GM18505 (cell line): ENCODE measurements at regions not wholly inside any gene's neighbourhood (a gene's known extent, or its start where the extent isn't known, plus 50 kb on each side); places are given as distances from the start of the nearest gene placed in this dataset.

Experiments used
- ATAC-seq: cut with Tn5 transposase; IDR thresholded peaks from one replicate; pipeline ENCODE4 v1.9.1; 2021; ENCODE audit not compliant: unreplicated experiment
- POLR2A ChIP-seq: IDR thresholded peaks from 4 replicates; pipeline ENCODE4 v1.6.1; 2011; ENCODE audit warnings: borderline replicate concordance; ENCODE audit not compliant: insufficient read depth, insufficient read length; ENCODE audit errors: extremely low read depth

DNA sequence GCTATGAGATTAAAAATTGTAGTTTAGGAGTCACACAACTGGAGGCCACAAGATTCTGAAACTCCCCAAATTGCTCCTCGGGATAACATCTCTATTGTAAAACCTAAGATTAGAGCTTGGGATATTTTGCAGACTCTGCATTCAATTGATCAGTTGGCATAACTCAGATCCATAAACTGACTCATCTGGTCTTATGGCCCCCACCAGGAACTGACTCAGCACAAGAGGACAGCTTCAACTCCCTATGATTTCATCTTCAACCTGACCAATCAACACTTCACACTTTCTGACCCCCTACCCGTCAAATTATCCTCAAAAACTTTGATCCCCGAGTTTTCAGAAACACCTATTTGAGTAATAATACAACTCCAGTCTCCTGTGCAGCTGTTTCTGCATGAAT lies 257.3 kb downstream of the HAO1 start:
- TF ChIP-seq POLR2A = no peak
- ATAC-seq = no peak

DNA sequence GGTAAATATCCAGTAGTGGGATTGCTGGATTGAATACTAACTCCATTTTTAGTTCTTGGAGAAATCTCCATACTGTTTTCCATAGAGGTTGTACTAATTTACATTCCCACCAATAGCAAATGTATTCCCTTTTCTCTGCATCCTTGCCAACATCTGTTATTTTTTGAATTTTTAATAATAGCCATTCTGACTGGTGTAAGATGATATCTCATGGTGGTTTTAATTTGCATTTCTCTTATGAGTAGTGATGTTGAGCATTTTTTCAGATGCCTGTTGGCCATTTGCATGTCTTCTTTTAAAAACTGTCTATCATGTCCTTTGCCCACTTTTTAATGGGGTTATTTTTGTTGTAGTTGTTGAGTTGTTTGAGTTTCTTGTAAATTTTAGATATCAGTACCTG lies 253.2 kb downstream of the HAO1 start:
- no peak for ATAC-seq
- TF ChIP-seq POLR2A = no peak

DNA sequence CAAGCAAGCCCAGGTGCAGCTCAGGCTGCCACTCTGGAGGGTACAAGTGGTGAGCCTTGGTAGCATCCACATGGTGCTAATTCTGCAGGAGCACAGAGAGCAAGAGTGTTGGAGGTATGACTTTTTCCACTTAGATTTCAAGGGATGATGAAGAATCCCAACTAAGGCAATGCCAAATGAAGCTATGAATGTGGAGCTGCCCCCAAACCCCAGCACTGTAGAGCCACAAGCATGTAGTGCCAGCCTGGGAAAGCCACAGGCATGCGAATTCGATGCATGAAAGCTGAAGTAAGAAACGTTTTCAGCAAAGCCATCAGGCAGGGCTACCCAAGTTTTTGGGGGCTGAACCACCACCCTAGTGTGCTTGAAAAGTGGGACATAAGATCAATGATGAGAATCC lies 251.1 kb downstream of the HAO1 start:
- TF ChIP-seq POLR2A = no peak
- no peak for ATAC-seq

DNA sequence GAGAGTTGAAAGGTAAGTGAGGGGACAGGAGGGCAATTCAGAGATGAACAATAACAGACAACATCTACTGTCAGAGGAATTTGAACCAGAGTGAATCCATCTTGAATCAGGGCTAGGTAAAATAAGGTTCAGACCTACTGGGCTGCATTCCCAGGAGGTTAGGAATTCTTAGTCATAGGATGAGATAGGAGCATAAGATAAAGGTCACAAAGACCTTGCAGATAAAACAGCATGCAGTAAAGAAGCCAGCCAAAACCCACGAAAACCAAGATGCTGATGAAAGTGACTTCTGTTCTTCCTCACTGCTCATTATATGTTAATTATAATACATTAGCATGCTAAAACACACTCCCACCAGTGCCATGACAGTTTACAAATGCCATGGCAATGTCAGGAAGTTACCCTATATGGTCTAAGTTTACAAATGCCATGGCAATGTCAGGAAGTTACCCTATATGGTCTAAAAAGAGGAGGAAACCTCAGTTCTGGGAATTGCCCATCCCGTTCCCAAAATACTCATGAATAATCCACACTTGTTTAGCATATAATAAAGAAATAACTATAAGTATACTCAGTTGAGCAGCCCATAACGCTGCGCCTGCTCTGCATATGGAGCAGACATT lies 248.5 kb downstream of the HAO1 start:
- TF ChIP-seq POLR2A = no peak
- no peak for ATAC-seq

DNA sequence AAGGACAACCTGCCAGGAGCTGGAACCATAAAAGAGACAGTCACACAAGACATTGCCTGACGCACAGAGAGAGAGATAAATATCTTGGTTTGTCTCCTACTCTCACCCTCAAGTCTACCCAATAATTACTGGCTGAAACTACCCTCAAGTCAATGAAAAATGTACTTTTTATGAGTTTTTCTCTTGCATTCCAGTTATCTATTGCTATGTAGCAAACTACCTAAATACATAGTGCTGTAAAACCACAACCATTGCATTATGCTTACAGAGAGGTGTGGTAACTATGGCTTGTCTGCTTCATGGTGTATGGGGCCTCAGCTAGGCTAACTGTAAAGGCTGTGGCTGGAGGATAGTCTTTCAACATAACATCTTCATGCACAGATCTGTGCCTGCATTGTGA lies 247.8 kb downstream of the HAO1 start:
- no peak for TF ChIP-seq POLR2A
- ATAC-seq = no peak

DNA sequence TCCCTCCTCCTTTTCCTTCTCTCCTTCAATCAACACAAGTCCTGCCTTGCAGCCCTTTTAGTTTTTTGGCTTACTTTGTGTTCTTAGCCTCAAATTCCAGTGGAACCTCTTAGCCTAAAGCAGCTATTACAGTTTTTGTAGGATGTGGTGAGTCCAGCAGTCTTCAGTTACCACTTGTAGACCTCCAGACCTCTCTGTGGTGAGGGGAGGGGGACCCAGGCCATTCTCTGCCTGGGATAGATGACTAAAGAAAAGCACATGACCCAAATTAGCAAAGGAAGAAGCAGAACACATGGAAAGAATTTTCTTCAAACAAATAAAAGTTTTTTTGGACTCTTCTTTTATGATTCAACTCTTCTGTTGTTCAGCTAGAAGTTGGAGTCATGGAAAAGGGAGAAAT lies 246.5 kb downstream of the HAO1 start:
- TF ChIP-seq POLR2A = no peak
- no peak for ATAC-seq

DNA sequence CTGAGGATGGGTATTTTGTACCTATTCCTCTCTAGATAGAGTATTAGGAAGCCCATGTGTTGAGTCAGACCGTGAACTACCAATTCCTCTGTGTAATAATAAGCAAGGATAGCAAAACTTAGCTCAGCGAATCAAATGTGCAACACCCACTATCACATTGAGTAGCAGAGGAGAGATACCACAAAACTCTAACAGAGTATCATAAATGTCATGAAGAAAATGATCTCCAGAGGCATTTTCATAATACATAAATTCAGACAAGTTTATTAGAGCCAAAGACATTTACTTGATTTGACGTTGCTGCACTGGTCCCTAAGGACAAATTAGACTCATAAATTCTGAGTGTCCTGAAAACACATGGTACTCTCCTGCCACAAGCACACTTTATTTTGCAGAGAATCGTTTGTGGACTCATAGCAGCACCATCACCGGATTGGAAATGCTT lies 245.2 kb downstream of the HAO1 start:
- ATAC-seq = no peak
- no peak for TF ChIP-seq POLR2A

DNA sequence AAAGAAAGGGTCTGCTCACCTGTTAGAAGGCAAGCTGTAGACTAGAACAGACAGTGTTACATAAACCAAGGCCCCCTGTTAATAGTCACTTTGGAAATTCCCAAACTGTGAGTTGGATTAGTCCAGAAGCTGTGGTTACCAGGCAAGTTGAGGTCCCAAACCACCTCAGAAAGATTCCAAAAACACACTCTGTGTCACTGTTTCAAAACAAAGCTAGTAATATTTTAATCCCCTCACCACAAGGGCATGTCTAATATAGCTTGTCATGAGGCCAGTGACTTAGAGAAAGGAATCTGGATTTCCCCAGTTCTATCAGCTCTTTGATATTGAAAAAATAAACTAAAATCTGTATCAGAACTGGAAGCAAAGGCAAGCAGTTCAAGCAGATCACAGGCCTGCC lies 244.6 kb downstream of the HAO1 start:
- ATAC-seq = no peak
- TF ChIP-seq POLR2A = no peak

DNA sequence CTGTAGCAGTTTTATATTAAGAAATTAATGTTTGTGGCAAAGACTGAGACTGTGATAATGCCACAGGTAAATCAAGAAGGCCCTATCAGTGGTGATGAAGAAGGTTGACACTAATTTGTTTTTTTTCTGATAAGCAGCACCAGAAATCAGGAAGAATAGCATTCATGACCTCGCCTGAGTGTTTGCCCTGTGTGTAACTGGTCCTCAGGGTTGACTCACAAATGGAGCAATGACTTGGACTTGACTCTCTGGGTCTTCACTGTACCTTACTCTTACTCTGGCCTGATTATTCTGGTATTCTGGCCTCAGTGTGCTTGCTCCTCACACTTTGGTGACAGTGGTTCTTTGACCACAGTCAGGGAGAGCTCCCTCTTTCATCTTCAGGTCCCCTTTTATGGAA lies 243.9 kb downstream of the HAO1 start:
- ATAC-seq = no peak
- no peak for TF ChIP-seq POLR2A

DNA sequence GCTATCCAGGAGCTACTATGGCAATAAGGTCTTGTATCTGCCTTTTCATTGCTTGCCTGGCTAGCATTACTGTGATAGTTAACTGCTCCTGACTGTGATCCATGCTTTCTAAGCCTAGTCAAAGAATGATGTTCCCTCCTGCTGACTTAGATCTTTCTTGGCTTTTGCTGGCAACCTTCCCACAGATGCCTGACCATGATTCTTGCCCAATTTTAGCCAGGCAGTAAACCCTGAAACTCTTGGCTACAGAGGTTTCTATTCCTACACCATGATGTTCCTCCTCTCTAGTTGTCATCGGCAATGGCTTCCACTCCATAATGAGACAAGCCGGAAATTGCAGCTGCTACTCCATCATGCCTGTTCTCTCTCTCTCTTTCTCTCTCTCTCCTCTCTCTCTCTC lies 238.1 kb downstream of the HAO1 start:
- ATAC-seq = no peak
- TF ChIP-seq POLR2A = no peak

DNA sequence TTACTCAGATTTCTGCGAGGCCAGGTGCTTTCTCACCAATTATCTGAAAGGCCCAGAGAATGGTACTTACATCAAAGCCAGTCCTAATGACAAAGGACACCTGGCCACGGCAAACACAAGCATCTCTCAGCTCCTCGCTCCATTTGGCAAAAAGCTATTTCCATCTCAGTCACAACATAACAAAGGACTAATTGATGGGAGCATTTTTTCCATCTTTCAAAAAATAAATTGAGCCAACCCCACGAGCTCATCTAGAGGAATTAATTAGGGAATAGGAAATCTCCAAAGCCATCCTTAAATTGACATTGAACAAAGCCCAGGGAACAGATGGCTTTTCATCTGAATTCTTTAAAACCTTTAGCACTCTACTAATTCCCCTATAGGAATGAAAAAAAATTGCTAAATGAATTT lies 236.7 kb downstream of the HAO1 start:
- no peak for TF ChIP-seq POLR2A
- ATAC-seq = no peak

DNA sequence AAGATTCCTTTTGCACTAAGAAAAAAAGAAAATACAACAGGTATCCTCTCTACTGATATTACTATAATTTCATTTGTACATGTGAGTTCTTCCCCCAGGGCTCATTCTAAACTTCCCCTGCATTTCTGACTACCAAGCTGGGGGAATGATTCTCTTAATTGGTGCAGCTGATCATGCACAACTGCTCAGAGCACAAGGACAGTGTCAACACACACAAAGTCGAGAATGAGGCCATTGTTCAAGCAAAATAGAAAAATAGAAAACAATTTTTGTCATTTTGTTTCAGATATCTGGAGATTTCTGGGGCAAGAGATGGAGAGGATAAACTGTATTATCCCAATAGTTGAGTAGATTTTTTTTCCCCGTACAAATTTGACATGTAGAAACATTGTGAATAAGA lies 236.3 kb downstream of the HAO1 start:
- no peak for ATAC-seq
- no peak for TF ChIP-seq POLR2A

DNA sequence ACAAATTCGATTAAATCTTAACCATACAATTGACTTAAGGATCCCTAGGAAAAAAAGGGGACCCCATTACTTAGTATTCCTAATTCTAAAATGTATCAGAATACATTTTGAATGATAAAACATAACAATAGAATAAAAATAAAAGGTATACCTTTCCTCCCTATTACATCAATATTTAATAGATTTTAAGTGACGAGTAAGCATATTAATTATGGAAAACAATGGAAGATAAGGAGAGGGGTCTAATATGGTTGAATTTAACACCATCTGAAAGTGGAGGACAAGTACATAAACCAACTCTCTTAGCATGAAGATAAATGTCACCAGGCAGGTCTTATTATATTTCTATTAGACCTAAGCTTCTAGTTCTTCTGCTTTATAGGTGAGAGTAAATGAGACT lies 232.1 kb downstream of the HAO1 start:
- no peak for TF ChIP-seq POLR2A

DNA sequence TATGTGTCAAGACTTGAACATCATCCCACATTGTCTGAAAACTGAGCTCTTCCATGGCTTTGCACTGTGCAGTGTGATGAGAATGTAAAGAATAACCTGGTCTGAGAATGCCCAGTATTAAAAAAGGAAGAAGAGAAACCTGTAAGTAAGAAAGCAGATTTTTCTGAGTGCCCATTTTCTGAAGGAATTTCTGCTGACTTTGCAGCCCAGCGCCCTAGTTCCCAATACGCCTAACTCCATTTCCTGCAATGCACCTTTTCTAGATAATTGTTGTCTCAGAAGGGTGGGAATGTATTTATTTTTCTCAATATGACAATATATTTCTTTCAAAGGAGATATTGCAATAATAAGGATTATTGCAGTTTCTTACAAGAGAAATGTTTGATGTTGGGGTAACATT lies 231.5 kb downstream of the HAO1 start:
- no peak for TF ChIP-seq POLR2A
- ATAC-seq = no peak

More for the DNA sequence above, 232.1 kb downstream of the HAO1 start:
- no peak for ATAC-seq

DNA sequence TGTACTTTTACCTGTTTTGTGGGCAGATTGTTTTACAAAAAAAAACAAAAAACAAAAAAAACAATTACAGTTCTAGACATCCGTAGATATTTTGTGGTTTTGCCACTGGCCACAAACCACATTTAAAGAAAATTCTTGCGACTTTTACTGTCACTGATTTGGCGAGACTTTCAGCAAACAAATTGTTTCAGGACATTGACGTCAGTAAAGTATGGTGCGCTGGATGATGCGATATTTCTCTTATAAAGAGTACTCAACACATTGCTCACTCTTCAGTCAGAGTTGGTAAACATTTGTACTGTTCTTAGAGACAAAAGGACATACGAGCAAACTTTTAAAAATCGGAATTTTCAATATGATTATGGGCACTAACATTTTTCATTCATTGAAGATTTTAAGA lies 229.8 kb downstream of the HAO1 start:
- ATAC-seq = no peak
- no peak for TF ChIP-seq POLR2A
